Esophagus muscularis mucosa (tissue), 3 donors: ENCODE measurements at regions not wholly inside any gene's neighbourhood (a gene's known extent, or its start where the extent isn't known, plus 50 kb on each side); places are given as distances from the start of the nearest gene placed in this dataset.
"Not testable (repeated sequence)": the region's sequence is repeated elsewhere in the genome, so short reads cannot be mapped to it uniquely, and the experiment has no call there.

ENCODE experiments used
- CTCF ChIP-seq, 3 experiments: fragments of 200-600 bp in 2 of 3; fragments of 450-650 bp in 1 of 3; sonication (generic) in 2 of 3; IDR thresholded peaks; one replicate each; pipeline ENCODE4 v1.5.1; 2017 to 2019; ENCODE audit warnings: antibody characterized with exemption in 3 of 3, mild to moderate bottlenecking in 2 of 3, moderate library complexity in 1 of 3
- POLR2AphosphoS5 ChIP-seq, 2 donors: sonication (generic); formaldehyde crosslinking; IDR thresholded peaks; one replicate each; pipeline ENCODE4 v1.6.1; 2017; ENCODE audit warnings: antibody characterized with exemption in 2 of 2

GRCh38 chr4:118465831-118466230, 113.0 kb upstream of the PRSS12 start:
- not testable (repeated sequence) for TF ChIP-seq POLR2AphosphoS5, CTCF (IDR thresholded peaks at IDR 0.05)
